GM13977 (cell line): ENCODE measurements at regions not wholly inside any gene's neighbourhood (a gene's known extent, or its start where the extent isn't known, plus 50 kb on each side); places are given as distances from the start of the nearest gene placed in this dataset.

Experiments
- DNase-seq: peaks from one replicate; pipeline ENCODE4 v3.0.0; 2012; ENCODE audit warnings: low spot score
- CTCF ChIP-seq: IDR thresholded peaks from 2 replicates; pipeline ENCODE4 v1.5.1; 2012; ENCODE audit warnings: mild to moderate bottlenecking, control low read depth; ENCODE audit not compliant: insufficient read depth; ENCODE audit errors: extremely low read depth, missing control alignments
- in situ Hi-C: fragments of 300-500 bp; cut with MboI; formaldehyde crosslinking; loops from one replicate; pipeline ENCODE4 v1.12.0; 2022; ENCODE audit warnings: low sequenced_read_pairs, low pct_unique_long_range_greater_than_20kb, mixed read lengths, inconsistent platforms; ENCODE audit not compliant: unreplicated experiment

- in situ Hi-C loops = no loop called here
- TF ChIP-seq CTCF = no peak
- no peak for DNase-seq
Observed at GRCh38 chr4:136768213-136768924, 763.9 kb downstream of the PCDH18 start.

- in situ Hi-C loops = no loop called here
- no peak for TF ChIP-seq CTCF
- DNase-seq = no peak
Observed at GRCh38 chr4:136763919-136764318, 768.4 kb downstream of the PCDH18 start.

- no peak for DNase-seq
- TF ChIP-seq CTCF = no peak
- in situ Hi-C loops = no loop called here
Observed at GRCh38 chr4:136755531-136755916, 776.8 kb downstream of the PCDH18 start.

GRCh38 chr4:136754810-136755530 is 777.3 kb downstream of the PCDH18 start:
- no peak for DNase-seq
- in situ Hi-C loops = no loop called here
- TF ChIP-seq CTCF = no peak

- DNase-seq = no peak
- no peak for TF ChIP-seq CTCF
- in situ Hi-C loops = no loop called here
Observed at GRCh38 chr4:136751556-136751955, 780.7 kb downstream of the PCDH18 start.

GRCh38 chr4:136750897-136751296 is 781.4 kb downstream of the PCDH18 start:
- in situ Hi-C loops = no loop called here
- no peak for TF ChIP-seq CTCF
- no peak for DNase-seq
